ENCODE measurements at regions not wholly inside any gene's neighbourhood (a gene's known extent, or its start where the extent isn't known, plus 50 kb on each side); places are given as distances from the start of the nearest gene placed in this dataset.

- no peak for ATAC-seq
- no peak overlapping the region for H3K4me3 ChIP-seq
- no peak for TF ChIP-seq POLR2A (IDR thresholded peaks at IDR 0.05)
- TF ChIP-seq, protein P1, sequence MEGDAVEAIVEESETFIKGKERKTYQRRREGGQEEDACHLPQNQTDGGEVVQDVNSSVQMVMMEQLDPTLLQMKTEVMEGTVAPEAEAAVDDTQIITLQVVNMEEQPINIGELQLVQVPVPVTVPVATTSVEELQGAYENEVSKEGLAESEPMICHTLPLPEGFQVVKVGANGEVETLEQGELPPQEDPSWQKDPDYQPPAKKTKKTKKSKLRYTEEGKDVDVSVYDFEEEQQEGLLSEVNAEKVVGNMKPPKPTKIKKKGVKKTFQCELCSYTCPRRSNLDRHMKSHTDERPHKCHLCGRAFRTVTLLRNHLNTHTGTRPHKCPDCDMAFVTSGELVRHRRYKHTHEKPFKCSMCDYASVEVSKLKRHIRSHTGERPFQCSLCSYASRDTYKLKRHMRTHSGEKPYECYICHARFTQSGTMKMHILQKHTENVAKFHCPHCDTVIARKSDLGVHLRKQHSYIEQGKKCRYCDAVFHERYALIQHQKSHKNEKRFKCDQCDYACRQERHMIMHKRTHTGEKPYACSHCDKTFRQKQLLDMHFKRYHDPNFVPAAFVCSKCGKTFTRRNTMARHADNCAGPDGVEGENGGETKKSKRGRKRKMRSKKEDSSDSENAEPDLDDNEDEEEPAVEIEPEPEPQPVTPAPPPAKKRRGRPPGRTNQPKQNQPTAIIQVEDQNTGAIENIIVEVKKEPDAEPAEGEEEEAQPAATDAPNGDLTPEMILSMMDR (IDR thresholded peaks at IDR 0.05), result no peak
- 82 to 92% (median 87%) methylated on average over 3 of the region's 3 CpGs for WGBS, 4 donors
- no peak for DNase-seq
- no peak overlapping the region for H3K27ac ChIP-seq
- peaks cover 0 to 7% (median 0%) of the 10 kb centered on the region in 9 donors for H3K27me3 ChIP-seq
- no peaks in the 10 kb centered on the region for H3K9me3 ChIP-seq
- intact Hi-C loops (cut with DNase I), result no loop called here
- no peaks in the 10 kb centered on the region for H3K4me1 ChIP-seq
- no peaks in the 10 kb centered on the region for H3K36me3 ChIP-seq
Measured at GRCh38 chr18:77679869-77680268, 430.2 kb downstream of the GALR1 start.

GRCh38 chr18:77700051-77700450 is 450.4 kb downstream of the GALR1 start:
- intact Hi-C loops (cut with DNase I), result loop anchor here in 3 of 10 donors (5.0 to 10.0 kb wide), 2 partner anchors 895 to 898 kb away; no protein-coding TSS in a partner anchor
- WGBS, 4 donors, result 73 to 79% (median 76%) methylated on average over 6 of the region's 6 CpGs

GRCh38 chr18:77701977-77702376 is 452.3 kb downstream of the GALR1 start:
- H3K27me3 ChIP-seq, result peaks cover 0 to 18% (median 0%) of the 10 kb centered on the region in 9 donors
- WGBS, 4 donors, result 79 to 100% (median 83%) methylated on average over 1 of the region's 1 CpG
- no peaks in the 10 kb centered on the region for H3K9me3 ChIP-seq
- H3K27ac ChIP-seq, result no peak overlapping the region
- H3K4me3 ChIP-seq, result no peak overlapping the region
- DNase-seq, result no peak
- no peaks in the 10 kb centered on the region for H3K36me3 ChIP-seq
- intact Hi-C loops (cut with DNase I), result loop anchor here in 3 of 10 donors (5.0 to 10.0 kb wide), 2 partner anchors 897 to 900 kb away; no protein-coding TSS in a partner anchor
- H3K4me1 ChIP-seq, result no peaks in the 10 kb centered on the region
- TF ChIP-seq, protein P1 (IDR thresholded peaks at IDR 0.05), result no peak
- TF ChIP-seq POLR2A (IDR thresholded peaks at IDR 0.05), result no peak
- ATAC-seq, result no peak

More at GRCh38 chr18:77700051-77700450, 450.4 kb downstream of the GALR1 start:
- DNase-seq (no peak), ATAC-seq (no peak)
- Histone ChIP-seq H3K4me3 (no peak overlapping the region), H3K9me3 (no peaks in the 10 kb centered on the region), H3K27me3 (peaks cover 0 to 18% (median 0%) of the 10 kb centered on the region in 9 donors), H3K4me1 (no peaks in the 10 kb centered on the region), H3K36me3 (no peaks in the 10 kb centered on the region), H3K27ac (no peak overlapping the region)
- TF ChIP-seq POLR2A (IDR thresholded peaks at IDR 0.05), result no peak
- TF ChIP-seq, protein P1 (IDR thresholded peaks at IDR 0.05), result no peak

GRCh38 chr18:77702686-77703085 is 453.0 kb downstream of the GALR1 start:
- TF ChIP-seq POLR2A (IDR thresholded peaks at IDR 0.05), result no peak
- TF ChIP-seq, protein P1 (IDR thresholded peaks at IDR 0.05), result peak in 7 of 12 donors; percentile 10 to 39 (median 28)
- H3K27ac ChIP-seq, result no peak overlapping the region
- no peak for DNase-seq
- no peak for ATAC-seq
- no peaks in the 10 kb centered on the region for H3K4me1 ChIP-seq
- H3K36me3 ChIP-seq, result no peaks in the 10 kb centered on the region
- H3K9me3 ChIP-seq, result peaks cover 0 to 6% (median 0%) of the 10 kb centered on the region in 12 donors
- intact Hi-C loops (cut with DNase I), result loop anchor here in 3 of 10 donors (5.0 to 10.0 kb wide), 2 partner anchors 898 to 900 kb away; no protein-coding TSS in a partner anchor
- H3K4me3 ChIP-seq, result no peak overlapping the region
- peaks cover 0 to 18% (median 0%) of the 10 kb centered on the region in 9 donors for H3K27me3 ChIP-seq
- 25 to 34% (median 33%) methylated on average over 4 of the region's 4 CpGs for WGBS, 4 donors

All from heart left ventricle (tissue), 16 donors.